K562 (cell line): ENCODE measurements at regions not wholly inside any gene's neighbourhood (a gene's known extent, or its start where the extent isn't known, plus 50 kb on each side); places are given as distances from the start of the nearest gene placed in this dataset.

Experiments used
- ASH1L ChIP-seq: fragments of 450-650 bp; IDR thresholded peaks from 2 replicates; pipeline ENCODE4 v1.6.1; 2018; ENCODE audit warnings: borderline replicate concordance, mild to moderate bottlenecking, low read depth; ENCODE audit not compliant: partially characterized antibody
- E4F1 ChIP-seq: fragments of 250-450 bp; sonication (Bioruptor Pico); IDR thresholded peaks from 2 replicates; pipeline ENCODE4 v1.5.0; 2021; ENCODE audit warnings: mild to moderate bottlenecking, borderline replicate concordance
- HNRNPUL1 ChIP-seq: fragments of 200-400 bp; formaldehyde crosslinking; IDR thresholded peaks from 2 replicates; pipeline ENCODE4 v1.6.1; 2017; ENCODE audit warnings: low read length
- KAT7 ChIP-seq: sonication (generic); formaldehyde crosslinking; IDR thresholded peaks from 2 replicates; pipeline ENCODE4 v1.8.0; 2022; ENCODE audit warnings: missing genetic modification reagents, mild to moderate bottlenecking, borderline replicate concordance
- MGA ChIP-seq: fragments of 450-650 bp; IDR thresholded peaks from 2 replicates; pipeline ENCODE4 v1.6.1; 2016; ENCODE audit warnings: mild to moderate bottlenecking, moderate library complexity
- PKNOX1 ChIP-seq: fragments of 450-650 bp; IDR thresholded peaks from 2 replicates; pipeline ENCODE4 v1.6.1; 2016
- SLC30A9 ChIP-seq: fragments of 250-450 bp; sonication (Bioruptor Pico); IDR thresholded peaks from 2 replicates; pipeline ENCODE4 v1.8.0; 2022; ENCODE audit warnings: mild to moderate bottlenecking, moderate library complexity
- ZBTB34 ChIP-seq: fragments of 250-450 bp; sonication (Bioruptor Pico); IDR thresholded peaks from 2 replicates; pipeline ENCODE4 v1.8.0; 2021; ENCODE audit warnings: mild to moderate bottlenecking, moderate library complexity

GRCh38 chr17:33980193-33980592 lies 274.9 kb upstream of the CCL2 start (continued):
- TF ChIP-seq MGA (no peak), ZBTB34 (CRISPR knock-in tag) (no peak), E4F1 (no peak), KAT7 (CRISPR knock-in tag) (no peak), SLC30A9 (CRISPR knock-in tag) (no peak), HNRNPUL1 (no peak), ASH1L (no peak), PKNOX1 (no peak)
